HG03064 (cell line): ENCODE measurements at regions not wholly inside any gene's neighbourhood (a gene's known extent, or its start where the extent isn't known, plus 50 kb on each side); places are given as distances from the start of the nearest gene placed in this dataset.
A peak's percentile ranks its signal among the peaks of the same experiment; 100 is the strongest.
"Not testable (repeated sequence)": the region's sequence is repeated elsewhere in the genome, so short reads cannot be mapped to it uniquely, and the experiment has no call there.

Experiments
- ATAC-seq: cut with Tn5 transposase; IDR thresholded peaks from one replicate; pipeline ENCODE4 v1.9.1; 2021; ENCODE audit warnings: low read depth; ENCODE audit not compliant: unreplicated experiment

DNA sequence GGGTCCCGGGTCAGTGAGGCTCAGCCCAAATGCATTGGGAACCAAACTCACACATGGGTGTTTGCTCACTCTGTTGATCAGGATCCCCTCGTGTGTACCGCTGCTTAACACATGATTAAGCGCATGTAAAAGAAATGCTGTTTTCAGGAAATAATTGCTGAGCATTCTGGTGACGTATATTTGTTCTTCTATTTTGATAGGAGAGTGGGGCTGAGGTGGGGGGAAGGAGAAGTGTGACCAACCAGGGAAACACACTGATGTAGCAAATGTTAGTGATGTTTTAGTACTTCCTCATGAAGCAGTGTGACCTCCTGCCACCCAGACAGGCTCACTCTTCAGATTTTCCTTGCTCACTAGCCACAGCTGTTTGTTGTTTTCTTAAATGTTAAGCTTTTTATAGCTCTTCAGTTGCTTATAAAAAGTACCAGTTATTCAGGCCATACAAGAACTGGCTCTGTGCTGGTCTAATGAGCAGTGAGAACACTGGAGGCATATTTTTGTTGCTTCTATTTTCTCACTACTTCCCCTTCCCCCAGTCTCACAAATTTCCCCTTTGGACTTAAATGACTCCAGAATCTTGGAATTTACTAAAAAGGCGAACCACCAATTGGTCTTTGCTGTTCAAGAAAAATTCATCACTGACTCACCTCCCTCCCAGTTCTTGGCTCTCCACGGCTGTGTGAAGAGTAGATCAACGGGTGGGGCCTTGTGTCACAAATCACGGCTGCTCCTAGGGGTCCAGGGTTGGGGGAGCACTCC, 79.2 kb upstream of the BACH2 start:
- no peak for ATAC-seq

DNA sequence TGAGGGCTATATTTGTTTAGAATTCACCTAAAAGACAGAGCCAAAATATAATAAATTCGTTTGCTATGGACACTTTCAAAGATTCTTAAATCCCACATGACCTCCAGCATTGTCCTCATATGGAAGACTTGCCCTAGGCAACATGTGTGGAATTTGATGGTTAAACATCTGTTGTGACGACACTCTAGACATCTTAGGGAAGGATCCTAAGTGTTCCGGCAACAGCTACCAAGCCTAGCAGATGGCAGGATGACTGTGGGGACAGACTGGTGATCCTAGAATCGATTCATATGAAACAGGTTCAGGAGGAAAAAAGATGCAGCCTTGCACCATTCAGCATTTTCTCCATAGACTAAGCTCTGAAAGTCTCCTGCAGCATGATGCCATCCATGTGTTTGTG, 77.6 kb upstream of the BACH2 start:
- no peak for ATAC-seq

DNA sequence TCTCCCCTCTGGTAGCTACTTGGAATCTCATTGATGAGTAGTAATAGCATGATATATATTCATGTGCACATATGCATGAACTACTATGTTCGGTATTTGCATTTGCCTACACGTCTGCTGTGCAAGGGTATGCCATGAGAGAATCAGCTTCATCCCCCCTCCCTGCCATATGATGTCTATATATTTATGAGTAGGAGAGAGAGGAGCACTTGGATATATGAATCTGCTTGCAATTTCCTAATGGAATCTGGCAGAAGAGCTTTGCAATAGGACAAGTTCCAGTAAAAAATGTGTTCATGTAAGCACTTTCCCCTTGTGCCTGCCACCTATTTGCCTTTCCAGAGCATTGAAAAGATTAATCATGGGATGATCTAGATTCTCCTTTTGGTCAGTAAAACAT, 76.2 kb upstream of the BACH2 start:
- no peak for ATAC-seq

DNA sequence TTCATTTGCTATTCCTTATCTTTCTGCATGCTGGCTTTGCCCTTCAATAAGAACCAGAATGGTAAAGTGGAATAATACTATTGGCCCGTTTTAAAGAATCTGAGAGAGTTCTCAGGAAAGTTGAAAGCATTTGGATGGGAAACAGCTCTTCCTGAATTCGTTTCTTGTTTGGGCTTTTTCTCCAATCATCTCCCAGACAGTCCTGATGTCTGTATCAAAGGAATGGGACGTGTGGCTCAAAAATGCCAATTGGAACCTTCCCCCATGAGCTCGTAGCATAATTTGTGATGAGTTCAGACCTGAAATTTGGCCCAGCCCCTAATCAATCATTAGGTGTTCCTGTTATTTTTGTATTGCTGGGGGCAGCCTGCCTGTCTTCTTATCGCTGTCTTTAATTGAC, 75.8 kb upstream of the BACH2 start:
- no peak for ATAC-seq

DNA sequence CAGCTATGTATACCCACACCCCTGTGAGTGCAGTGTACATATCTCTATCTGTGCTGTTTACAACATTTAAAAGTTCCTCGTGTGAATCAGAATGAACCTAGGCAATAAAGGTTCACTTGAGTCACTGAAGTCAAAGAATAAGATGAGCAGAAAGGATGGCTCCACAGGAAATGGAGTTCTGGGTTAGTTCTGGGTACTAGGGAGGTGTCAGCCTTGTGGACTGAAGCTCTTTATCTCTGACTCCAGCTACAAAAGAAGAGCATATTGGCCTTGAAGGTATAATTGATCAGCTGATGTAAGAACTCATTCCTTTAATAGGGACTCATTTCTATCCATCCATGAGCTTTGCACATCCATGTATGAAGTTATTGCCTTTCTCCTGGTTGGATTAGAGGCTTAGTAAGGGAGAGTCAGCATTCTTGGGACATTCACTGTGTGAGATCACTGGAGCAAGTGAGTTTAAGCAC, 73.9 kb upstream of the BACH2 start:
- ATAC-seq = no peak

DNA sequence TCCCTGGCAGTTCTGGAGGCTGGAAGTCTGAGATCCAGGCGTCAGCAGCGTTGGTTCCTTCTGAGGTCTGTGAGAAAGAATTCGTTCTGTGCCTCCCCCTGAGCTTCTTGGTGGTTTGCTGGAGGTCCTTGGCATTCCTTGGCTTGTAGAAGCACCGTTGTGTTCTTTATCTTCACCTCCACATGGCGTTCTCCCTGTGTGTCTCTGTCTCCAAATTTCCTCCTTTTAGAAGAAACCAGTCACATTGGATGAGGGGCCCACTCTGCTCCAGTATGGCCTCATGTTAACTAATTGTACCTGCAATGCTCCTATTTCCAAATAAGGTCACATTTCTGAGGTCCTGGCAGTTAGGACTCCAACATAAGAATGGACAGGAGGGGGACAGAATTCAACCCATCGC, 73.0 kb upstream of the BACH2 start:
- ATAC-seq = no peak

DNA sequence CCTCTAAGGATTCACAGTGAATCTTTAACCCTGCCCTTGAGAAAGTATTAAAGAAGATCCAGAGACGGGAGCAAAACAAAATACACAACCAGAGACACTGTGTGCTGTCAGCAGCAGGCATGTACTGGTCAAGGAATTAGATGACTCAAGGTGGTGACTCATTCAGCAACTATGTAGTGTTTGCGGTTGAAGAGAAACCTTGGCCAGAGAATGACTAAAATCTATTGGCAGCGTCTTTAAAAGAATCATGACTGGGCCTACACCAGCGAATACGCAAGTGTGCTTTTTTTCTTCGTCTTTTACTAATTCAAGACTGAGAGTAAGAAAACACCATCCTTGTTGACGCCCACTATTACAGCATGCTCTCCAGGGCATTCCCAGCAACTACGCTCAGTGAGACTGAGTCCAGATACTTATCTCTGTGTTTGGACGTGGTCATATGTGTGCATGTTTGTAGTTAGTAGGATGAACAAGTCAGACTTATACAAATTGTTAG, 72.4 kb upstream of the BACH2 start:
- ATAC-seq = peak; percentile 99

DNA sequence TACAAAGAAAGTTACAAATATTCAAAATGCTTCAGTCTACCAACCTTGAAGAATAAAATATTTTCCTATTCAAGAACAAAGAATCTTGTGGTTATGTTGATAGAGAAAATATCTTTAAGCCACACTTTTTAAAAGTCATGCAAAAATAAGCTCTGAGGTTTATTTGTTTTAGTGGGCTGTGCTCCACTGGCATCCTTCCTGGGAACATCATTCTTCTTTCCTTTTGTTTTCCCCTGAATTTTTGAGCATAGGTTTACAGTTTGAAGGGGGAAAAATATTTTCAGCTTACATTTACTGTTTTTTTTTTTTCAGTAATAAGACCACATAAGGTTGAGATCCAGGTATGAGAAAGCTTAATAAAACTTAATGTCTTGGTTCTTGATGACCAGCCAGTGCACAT, 72.0 kb upstream of the BACH2 start:
- ATAC-seq = no peak

DNA sequence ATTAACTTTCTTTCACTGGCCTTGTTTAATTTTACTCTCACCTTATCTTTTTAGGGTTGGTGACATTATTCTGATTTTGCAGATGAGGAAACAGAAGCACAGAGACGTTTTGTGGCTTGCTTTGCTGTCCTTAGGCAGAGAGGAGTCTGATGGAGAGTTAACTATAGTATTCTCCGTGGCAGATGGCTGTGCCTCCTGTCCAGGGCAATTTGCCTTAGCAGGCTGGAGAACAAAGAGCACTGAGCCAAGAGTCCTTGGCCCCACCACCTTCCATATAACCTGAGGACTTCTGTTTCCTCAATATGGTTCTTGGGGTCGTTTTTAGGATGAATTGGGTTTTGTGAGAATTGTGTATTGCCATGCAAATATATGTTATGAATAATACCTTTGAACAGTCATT, 71.4 kb upstream of the BACH2 start:
- no peak for ATAC-seq

DNA sequence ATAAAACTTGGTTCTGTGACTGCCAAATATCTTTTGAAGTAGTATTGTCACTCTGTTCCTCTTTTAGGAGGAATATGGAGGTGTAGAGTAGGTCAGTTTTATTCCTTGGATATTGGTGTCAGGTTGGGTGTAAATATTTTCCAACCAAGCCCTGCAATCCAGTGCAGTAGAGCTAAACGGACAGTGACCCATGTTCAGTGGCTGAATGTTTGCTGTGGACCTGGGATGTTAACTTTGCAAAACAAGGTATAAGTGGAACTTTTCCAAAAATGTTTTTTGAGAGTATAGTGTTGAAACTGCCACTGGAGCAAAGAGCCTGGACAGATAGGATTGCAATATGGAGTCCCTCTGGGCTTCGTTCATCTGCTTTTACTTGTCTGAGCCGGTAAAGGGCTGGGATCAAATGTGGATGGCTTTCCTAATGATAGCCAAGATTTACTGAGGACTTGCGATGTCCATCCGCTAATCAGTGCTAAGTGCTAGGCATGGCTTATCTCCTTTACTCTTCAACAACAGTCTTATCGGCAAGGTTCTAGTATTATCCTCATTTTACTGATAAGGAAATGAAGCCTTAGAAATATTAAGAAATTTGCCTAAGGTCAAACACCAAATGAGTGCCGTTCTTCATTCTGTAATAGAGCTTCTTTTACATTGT, 69.0 kb upstream of the BACH2 start:
- no peak for ATAC-seq

DNA sequence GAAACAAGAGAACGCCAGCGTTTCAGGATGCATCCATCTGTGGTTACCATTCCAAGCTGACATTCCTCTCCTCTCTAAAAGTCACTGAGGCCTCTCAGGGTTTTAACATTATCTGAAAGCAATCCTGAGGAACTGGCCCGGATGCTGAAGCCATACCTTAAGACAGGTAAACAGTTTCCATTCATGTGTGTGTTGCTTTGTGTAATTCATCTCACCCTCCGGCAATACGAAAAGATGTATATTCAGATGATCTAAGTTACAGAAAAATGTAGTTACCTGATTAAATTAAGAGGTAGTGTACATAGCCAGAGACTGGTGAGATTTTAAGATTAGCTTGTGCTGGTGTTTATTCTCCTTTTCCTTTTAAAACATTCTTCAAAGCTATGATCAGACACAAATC, 68.4 kb upstream of the BACH2 start:
- ATAC-seq = no peak

DNA sequence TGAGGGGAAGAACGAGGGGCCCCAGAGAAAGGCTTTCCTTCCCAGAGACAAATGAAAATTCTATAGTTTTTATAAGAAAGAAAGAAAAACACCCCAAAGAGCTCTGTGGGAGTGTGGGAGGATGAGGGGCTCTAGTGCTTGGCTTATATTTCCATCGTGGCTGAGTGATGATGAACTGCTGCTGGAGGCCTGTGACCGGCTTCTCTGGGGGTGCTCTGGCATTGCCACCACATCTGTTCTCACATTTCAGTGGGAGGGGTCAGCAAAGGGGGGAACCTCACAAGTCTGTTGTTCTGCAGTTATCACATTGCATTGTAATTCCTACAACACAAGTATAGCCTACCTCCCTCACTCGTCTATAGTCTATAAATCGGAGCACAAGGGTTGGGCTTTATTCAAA, 67.6 kb upstream of the BACH2 start:
- no peak for ATAC-seq

DNA sequence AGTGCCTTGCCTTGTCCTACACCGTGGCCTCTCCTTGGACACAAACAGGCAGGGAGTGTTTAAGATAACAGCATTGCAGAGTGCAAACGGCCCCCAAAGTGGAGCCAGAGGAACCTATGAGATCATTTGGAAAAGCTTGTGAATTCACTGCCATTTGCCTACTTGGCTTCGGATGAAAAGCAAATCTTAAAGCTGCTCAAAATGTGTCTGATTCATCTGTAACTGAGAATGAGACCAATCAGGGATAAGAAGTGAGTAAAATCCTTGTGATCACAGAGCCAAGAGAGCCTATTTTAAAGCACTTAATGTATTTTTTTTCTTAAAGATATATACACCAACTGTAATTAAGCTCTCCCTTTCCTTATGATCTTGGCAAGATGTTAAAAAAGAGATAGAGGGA, 65.7 kb upstream of the BACH2 start:
- ATAC-seq = no peak

DNA sequence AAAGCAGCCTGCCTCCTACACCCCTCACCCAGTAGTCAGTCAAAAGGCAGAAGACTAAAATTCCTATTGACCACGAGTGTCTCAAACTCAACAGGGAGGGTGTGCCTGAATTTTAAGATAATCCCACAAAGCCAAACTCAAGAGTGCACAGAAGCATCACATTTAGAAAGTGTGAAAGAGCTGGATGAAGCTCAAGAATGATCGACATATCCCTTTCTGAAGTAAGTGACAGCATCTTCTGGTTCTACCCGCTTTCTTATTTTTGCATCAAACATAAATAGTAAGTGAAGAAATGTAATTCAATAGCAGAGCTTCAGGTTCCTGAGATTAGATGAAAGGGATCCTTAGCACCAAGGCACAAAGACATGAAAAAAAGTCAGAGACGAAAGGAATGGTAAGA, 64.5 kb upstream of the BACH2 start:
- ATAC-seq = no peak

DNA sequence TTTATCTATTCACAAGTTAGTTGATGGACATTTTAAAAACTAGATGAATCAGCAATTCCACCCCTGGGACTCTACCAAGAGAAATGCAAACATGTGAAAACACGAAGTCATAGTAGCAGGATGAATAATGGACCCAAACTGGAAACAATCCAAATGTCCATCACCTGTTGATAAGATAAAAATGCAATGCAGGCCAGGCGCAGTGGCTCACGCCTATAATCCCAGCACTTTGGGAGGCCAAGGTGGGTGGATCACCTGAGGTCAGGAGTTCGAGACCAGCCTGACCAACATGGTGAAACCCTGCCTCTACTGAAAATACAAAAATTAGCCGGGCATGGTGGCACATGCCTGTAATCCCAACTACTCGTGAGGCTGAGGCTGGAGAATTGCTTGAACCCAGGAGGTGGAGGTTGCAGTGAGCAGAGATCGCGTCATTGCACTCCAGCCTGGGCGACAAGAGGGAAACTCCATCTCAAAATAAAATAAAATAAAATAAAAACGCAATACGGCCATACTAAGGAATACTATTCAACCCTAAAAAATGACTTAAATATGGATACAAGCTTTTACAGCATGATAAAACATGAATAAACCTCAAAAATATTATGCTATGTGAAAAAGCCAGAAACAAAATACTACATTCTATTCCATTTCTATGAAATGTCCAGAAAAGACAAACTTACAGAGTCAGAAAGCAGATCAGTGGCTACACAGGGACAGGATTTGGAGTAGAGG, 61.6 kb upstream of the BACH2 start:
- not testable (repeated sequence) for ATAC-seq

DNA sequence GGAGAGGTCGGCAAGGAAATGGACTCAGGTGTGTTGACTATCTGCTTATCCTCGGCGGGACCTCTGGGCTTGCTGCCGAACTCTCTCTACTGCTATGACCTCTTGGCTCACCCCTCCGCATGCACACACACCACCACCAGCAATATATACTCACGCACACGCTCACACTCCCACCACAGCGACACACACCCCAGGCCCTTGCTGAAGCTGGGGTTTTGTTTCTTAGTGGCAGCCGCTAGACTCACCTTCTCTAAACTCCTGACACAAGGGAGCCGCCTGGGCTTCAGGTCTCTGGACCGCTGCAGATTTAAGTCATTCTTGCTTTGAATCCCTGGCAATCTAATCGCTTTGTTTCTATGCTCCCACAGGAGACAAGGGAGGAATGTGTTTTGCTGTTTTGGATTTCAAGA, 59.4 kb upstream of the BACH2 start:
- no peak for ATAC-seq

DNA sequence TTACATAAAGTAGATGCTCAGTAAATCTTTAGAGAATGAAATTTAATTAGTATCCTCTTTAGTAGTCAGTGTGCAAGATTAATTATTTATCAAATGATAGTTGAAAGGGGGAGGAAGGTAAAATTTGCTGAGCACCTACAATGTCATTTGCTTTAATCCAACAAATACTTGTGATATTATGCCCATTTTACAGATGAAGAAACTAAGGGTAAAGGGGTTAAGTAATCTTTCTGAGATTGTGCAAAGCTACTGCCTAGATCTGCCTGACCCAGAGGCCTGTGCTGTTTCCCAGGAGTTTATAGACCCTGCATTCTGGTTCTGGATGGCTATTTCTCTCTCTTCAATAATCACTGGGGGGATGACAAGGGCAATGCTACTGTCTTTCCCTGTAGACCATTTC, 58.3 kb upstream of the BACH2 start:
- no peak for ATAC-seq

DNA sequence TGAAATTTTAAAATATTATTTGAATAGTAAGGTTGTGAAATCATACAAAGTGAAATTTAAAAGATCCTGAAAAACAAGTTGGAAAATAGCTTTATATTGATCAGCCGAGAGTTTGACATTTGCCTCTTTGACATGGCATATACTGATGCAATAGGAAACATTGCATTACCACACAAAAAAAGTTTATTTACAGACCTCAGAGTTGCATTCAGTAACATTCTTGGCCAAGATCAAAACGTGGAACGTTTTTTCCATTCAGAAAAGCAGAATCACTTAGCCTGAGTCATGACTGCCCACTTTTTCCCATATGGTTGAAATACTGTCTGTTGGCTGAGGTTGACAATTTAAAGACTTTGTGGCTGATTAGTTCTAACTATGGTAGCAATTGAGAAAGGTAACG, 55.1 kb upstream of the BACH2 start:
- no peak for ATAC-seq

DNA sequence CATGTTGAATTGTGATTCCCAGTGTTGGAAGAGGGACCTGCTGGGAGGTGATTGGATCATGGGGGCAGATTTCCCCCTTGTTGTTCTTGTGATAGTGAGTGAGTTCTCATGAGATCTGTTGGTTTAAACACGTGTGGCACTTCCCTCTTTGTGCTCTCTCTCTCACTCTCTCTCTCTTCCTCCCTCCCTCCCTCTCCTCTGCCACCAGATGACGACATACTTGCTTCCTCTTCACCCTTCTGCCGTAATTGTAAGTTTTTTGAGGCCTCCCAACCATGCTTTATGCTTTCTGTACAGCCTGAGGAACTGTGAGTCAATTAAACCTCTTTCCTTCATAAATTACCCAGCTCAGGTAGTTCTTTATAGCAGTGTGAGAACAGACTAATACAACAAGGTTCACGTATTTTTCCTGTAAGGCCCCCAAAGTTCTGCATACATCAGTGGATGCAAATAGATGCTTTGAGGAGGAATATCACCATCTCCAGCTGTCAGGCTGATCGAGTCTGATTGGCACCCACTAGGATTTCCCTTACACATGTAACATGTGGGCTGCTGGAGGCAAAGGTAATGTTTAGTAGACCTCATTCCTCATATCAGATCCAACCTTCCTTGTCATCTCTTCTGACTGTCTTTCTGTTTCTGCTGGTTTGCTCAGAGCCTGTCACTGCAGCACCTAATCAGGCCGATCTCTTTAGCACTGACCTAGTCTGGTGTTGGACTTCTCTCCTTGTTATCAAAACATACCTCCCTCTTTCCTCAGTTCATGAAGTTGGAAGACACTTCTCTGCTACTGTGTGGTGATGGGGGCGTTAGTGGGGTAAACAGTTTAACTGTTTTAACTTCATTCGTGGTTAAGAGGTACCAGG, 54.3 kb upstream of the BACH2 start:
- ATAC-seq = no peak

DNA sequence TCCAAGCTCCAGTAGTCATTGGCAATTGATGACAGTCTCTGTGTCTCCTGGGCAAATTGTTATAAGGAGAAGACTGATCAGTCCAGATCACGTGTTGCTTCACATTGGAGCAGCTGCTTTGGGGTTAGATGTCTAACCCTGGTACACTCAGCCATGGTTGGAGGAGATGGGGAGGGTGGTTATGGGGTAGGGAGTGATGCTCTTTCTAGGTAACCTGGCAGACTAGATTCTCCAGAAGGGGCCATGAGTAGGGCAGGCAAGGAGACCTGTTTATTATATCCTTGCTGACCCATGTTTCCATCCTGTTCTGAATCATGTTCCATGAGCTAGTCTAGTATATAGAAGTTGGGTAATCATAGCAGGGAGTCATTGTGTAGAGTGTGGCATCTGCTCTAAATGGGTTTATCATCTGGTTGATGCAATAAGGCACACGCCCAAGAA, 50.8 kb upstream of the BACH2 start:
- ATAC-seq = no peak

DNA sequence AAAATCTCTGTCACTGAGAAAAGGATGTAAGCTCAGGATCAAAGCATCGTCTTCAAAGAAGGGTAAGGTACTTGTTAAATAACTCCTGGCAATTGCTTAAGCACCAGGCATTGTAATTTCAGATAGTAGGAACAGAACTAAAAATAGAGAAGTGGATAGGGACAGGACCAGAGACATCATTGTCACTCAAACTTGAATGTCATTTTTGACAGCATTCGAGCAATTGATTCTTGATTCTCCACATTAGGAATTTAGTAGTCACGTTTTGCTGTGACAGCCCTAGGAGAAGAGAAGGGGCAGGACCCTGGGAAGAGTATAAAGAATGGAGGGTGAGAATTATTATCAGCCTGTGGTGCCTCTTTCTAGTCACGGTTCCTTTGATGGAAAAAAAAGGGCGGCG, 50.1 kb upstream of the BACH2 start:
- no peak for ATAC-seq
